ENCODE measurements at regions not wholly inside any gene's neighbourhood (a gene's known extent, or its start where the extent isn't known, plus 50 kb on each side); places are given as distances from the start of the nearest gene placed in this dataset.
"Not testable (repeated sequence)": the region's sequence is repeated elsewhere in the genome, so short reads cannot be mapped to it uniquely, and the experiment has no call there.

DNA sequence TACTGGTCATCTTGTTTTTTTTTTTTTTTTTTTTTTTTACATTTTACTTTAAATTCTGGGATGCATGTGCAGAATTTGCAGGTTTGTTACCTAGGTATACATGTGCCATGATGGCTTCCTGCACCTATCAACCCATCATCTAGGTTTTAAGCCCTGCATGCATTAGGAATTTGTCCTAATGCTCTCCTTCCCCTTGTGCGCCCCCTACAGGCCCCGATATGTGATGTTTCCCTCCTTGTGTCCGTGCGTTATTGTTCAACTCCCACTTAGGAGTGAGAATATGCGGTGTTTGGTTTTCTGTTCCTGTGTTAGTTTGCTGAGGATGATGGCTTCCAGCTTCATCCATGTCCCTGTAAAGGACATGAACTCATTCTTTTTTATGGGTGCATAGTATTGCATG lies 249.6 kb upstream of the SLC16A7 start:
- not testable (repeated sequence) for TF ChIP-seq POLR2AphosphoS5, POLR2A, EP300 (IDR thresholded peaks at IDR 0.05)
- TF ChIP-seq, protein P1, sequence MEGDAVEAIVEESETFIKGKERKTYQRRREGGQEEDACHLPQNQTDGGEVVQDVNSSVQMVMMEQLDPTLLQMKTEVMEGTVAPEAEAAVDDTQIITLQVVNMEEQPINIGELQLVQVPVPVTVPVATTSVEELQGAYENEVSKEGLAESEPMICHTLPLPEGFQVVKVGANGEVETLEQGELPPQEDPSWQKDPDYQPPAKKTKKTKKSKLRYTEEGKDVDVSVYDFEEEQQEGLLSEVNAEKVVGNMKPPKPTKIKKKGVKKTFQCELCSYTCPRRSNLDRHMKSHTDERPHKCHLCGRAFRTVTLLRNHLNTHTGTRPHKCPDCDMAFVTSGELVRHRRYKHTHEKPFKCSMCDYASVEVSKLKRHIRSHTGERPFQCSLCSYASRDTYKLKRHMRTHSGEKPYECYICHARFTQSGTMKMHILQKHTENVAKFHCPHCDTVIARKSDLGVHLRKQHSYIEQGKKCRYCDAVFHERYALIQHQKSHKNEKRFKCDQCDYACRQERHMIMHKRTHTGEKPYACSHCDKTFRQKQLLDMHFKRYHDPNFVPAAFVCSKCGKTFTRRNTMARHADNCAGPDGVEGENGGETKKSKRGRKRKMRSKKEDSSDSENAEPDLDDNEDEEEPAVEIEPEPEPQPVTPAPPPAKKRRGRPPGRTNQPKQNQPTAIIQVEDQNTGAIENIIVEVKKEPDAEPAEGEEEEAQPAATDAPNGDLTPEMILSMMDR (IDR thresholded peaks at IDR 0.05) = not testable (repeated sequence)
